Panc1 (cell line): ENCODE measurements at regions not wholly inside any gene's neighbourhood (a gene's known extent, or its start where the extent isn't known, plus 50 kb on each side); places are given as distances from the start of the nearest gene placed in this dataset.
A peak's percentile ranks its signal among the peaks of the same experiment; 100 is the strongest.

ENCODE experiments used
- ATAC-seq: fragments of 200-7000 bp; cut with Tn5 transposase; 2 replicates; pipeline ENCODE4 v1.9.1; 2020; ENCODE audit warnings: mild to moderate bottlenecking, moderate library complexity
- BruUV-seq: library from RNA; stranded (reverse); fragments of 400-500 nt; replicated peaks from 2 replicates; lab custom pipeline; 2021; lab: Mats Ljungman, UMichigan
- CTCF ChIA-PET: fragments of 300-600 bp; sonication (Branson Sonifier 250); formaldehyde crosslinking; loops from one replicate; lab custom pipeline; 2022; ENCODE audit warnings: antibody characterized with exemption; lab: Charles Lee
- POLR2A ChIA-PET: fragments of 300-600 bp; sonication (Branson Sonifier 250); formaldehyde crosslinking; loops from one replicate; lab custom pipeline; 2022; ENCODE audit warnings: antibody characterized with exemption; lab: Charles Lee
- DNase-seq: peaks from one replicate; pipeline ENCODE4 v3.0.0-alpha.2; 2010; ENCODE audit warnings: low read depth, low spot score
- H3K27ac ChIP-seq: 2 replicates; pipeline ENCODE4 v1.5.1; 2011; ENCODE audit warnings: mild to moderate bottlenecking, low read length, inconsistent platforms
- H3K27me3 ChIP-seq: fragments of 200-500 bp; sonication (Bioruptor generic); 2 replicates; pipeline ENCODE4 v1.6.0; 2014; ENCODE audit warnings: low read length, inconsistent platforms; ENCODE audit not compliant: control insufficient read depth, insufficient read depth
- H3K36me3 ChIP-seq: fragments of 200-500 bp; sonication (Bioruptor generic); 2 replicates; pipeline ENCODE4 v1.5.1; 2014; ENCODE audit warnings: inconsistent platforms, mild to moderate bottlenecking, low read length, moderate library complexity; ENCODE audit not compliant: control insufficient read depth, insufficient read depth
- H3K4me1 ChIP-seq: 2 replicates; pipeline ENCODE4 v1.5.1; 2011; ENCODE audit warnings: inconsistent platforms, mild to moderate bottlenecking, low read length, moderate library complexity; ENCODE audit not compliant: control insufficient read depth, insufficient read depth
- H3K4me3 ChIP-seq, 2 experiments: 2 replicates each; pipeline ENCODE4 v1.5.1; 2011 to 2012; ENCODE audit warnings: low read depth in 2 of 2, low read length in 2 of 2, mild to moderate bottlenecking in 2 of 2, inconsistent platforms in 1 of 2, moderate library complexity in 1 of 2
- H3K9me3 ChIP-seq: fragments of 200-500 bp; sonication (Bioruptor generic); 2 replicates; pipeline ENCODE4 v1.5.1; 2014; ENCODE audit warnings: low read depth, mild to moderate bottlenecking, inconsistent platforms, low read length, moderate library complexity; ENCODE audit not compliant: control insufficient read depth, insufficient read depth
- POLR2AphosphoS5 ChIP-seq: IDR thresholded peaks from 2 replicates; pipeline ENCODE4 v1.6.1; 2012; ENCODE audit warnings: mild to moderate bottlenecking, low read depth, low read length, moderate library complexity
- REST ChIP-seq, 2 experiments: IDR thresholded peaks; 2 replicates each; pipeline ENCODE4 v1.6.1; 2011 to 2012; ENCODE audit warnings: low read depth in 2 of 2, control low read depth in 1 of 2, low read length in 1 of 2, mild to moderate bottlenecking in 1 of 2, moderate library complexity in 1 of 2; ENCODE audit not compliant: insufficient read depth in 1 of 2
- SIN3A ChIP-seq: IDR thresholded peaks from 2 replicates; pipeline ENCODE4 v1.6.1; 2012; ENCODE audit warnings: low read depth, mild to moderate bottlenecking, low read length, moderate library complexity, borderline replicate concordance; ENCODE audit not compliant: insufficient read depth
- TCF7L2 ChIP-seq: IDR thresholded peaks from 2 replicates; pipeline ENCODE4 v1.6.1; 2011; ENCODE audit warnings: mild to moderate bottlenecking, low read depth, low read length, inconsistent platforms
- in situ Hi-C: cut with HindIII; loops from 2 replicates; pipeline ENCODE4 v1.10.0; 2016; ENCODE audit warnings: low sequenced_read_pairs, low pct_unique_long_range_greater_than_20kb
- intact Hi-C: fragments of 100-400 bp; cut with micrococcal nuclease; formaldehyde crosslinking; loops from one replicate; pipeline ENCODE4 v1.10.0; 2022; ENCODE audit not compliant: unreplicated experiment
- TF ChIP-seq, protein P1 (sequence below): fragments of 450-650 bp; IDR thresholded peaks from 2 replicates; pipeline ENCODE4 v1.5.1; 2017; ENCODE audit warnings: mild to moderate bottlenecking

GRCh38 chr5:54908774-54909525 lies 76.4 kb downstream of the ESM1 start:
- in situ Hi-C loops = no loop called here

GRCh38 chr5:54905942-54906537 lies 79.4 kb downstream of the ESM1 start:
- intact Hi-C loops (loop anchor here (1.0 kb wide), 1 partner anchor 240 kb away; no protein-coding TSS in a partner anchor), in situ Hi-C loops (no loop called here)
- no TSS peak for BruUV-seq

More at GRCh38 chr5:54908774-54909525, 76.4 kb downstream of the ESM1 start:
- BruUV-seq = no TSS peak
- ChIA-PET CTCF (interaction anchor here (1.0 kb wide), 1 partner anchor 251 kb away, joined by 3 read pairs; the partner anchor contains the start of gene GPX8), POLR2A (no interaction called here)
- H3K4me1 ChIP-seq = no peaks in the 10 kb centered on the region
- TF ChIP-seq, protein P1, sequence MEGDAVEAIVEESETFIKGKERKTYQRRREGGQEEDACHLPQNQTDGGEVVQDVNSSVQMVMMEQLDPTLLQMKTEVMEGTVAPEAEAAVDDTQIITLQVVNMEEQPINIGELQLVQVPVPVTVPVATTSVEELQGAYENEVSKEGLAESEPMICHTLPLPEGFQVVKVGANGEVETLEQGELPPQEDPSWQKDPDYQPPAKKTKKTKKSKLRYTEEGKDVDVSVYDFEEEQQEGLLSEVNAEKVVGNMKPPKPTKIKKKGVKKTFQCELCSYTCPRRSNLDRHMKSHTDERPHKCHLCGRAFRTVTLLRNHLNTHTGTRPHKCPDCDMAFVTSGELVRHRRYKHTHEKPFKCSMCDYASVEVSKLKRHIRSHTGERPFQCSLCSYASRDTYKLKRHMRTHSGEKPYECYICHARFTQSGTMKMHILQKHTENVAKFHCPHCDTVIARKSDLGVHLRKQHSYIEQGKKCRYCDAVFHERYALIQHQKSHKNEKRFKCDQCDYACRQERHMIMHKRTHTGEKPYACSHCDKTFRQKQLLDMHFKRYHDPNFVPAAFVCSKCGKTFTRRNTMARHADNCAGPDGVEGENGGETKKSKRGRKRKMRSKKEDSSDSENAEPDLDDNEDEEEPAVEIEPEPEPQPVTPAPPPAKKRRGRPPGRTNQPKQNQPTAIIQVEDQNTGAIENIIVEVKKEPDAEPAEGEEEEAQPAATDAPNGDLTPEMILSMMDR = no peak
- no peak for TF ChIP-seq TCF7L2
- TF ChIP-seq REST (IDR thresholded peaks at IDR 0.05; ENCODE audit: insufficient read depth in 1 of 2, low read depth in 2 of 2, low read length in 1 of 2) = no peak
- no peak for TF ChIP-seq SIN3A
- no peak for TF ChIP-seq POLR2AphosphoS5
- peaks cover 4% of the 10 kb centered on the region; the same call in 1 of the 2 replicates for H3K27me3 ChIP-seq
- H3K27ac ChIP-seq = no peak overlapping the region
- H3K9me3 ChIP-seq = no peaks in the 10 kb centered on the region
- no peak overlapping the region for H3K4me3 ChIP-seq
- DNase-seq (no peak), ATAC-seq (no peak)
- H3K36me3 ChIP-seq = no peaks in the 10 kb centered on the region; the same call in 1 of the 2 replicates
- intact Hi-C loops = no loop called here

More at GRCh38 chr5:54905942-54906537, 79.4 kb downstream of the ESM1 start:
- CTCF ChIA-PET = interaction anchor here (1.8 kb wide), 1 partner anchor 254 kb away, joined by 13 read pairs; the partner anchor contains the start of gene GPX8
- POLR2A ChIA-PET = no interaction called here
- Histone ChIP-seq H3K27me3 (peaks cover 9% of the 10 kb centered on the region; the same call in 1 of the 2 replicates), H3K9me3 (no peaks in the 10 kb centered on the region), H3K4me1 (no peaks in the 10 kb centered on the region), H3K27ac (no peak overlapping the region), H3K36me3 (no peaks in the 10 kb centered on the region), H3K4me3 (no peak overlapping the region)
- ATAC-seq (no peak), DNase-seq (peak; percentile 24)
- TF ChIP-seq TCF7L2 = no peak
- TF ChIP-seq, protein P1 = peak; percentile 73
